ENCODE measurements at regions not wholly inside any gene's neighbourhood (a gene's known extent, or its start where the extent isn't known, plus 50 kb on each side); places are given as distances from the start of the nearest gene placed in this dataset.
A peak's percentile ranks its signal among the peaks of the same experiment; 100 is the strongest.

GRCh38 chr7:26513948-26514347 lies 222.3 kb downstream of the SNX10 start:
- DNase-seq (ENCODE audit: low spot score): no peak

- DNase-seq (ENCODE audit: low spot score): no peak
These were observed 223.0 kb downstream of the SNX10 start for GRCh38 chr7:26514633-26515032.

DNA sequence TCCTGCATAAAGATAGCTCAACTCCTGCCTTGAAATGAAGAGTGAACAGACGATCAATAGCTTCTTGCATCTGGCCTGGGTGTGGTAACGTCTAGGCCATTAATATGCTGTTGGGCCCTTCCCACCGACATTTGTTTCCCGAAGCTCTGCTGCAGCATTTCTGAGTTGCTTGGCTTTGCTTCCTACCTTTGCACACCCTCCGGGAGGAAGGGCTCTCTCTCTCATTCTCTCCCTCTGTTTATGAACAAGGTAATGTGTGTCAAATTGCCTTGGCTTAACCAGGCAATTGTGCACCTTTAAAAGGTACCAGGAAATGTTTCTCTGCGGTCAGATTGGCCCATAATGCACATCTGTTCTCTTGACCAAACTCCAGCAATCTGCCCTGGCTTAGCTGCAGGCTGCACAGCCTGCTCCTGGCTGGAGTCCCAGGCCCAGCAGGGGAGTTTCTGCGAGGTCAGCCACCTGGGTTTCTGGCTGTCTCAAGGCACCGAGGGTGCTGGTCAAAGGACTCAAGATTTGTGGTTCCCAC lies 223.7 kb downstream of the SNX10 start:
- DNase-seq (ENCODE audit: low spot score): peak; percentile 4

GRCh38 chr7:26520483-26520882 lies 228.8 kb downstream of the SNX10 start:
- no peak for DNase-seq (ENCODE audit: low spot score)

- no peak for DNase-seq (ENCODE audit: low spot score)
These were observed 231.0 kb downstream of the SNX10 start for GRCh38 chr7:26522633-26523032.

DNA sequence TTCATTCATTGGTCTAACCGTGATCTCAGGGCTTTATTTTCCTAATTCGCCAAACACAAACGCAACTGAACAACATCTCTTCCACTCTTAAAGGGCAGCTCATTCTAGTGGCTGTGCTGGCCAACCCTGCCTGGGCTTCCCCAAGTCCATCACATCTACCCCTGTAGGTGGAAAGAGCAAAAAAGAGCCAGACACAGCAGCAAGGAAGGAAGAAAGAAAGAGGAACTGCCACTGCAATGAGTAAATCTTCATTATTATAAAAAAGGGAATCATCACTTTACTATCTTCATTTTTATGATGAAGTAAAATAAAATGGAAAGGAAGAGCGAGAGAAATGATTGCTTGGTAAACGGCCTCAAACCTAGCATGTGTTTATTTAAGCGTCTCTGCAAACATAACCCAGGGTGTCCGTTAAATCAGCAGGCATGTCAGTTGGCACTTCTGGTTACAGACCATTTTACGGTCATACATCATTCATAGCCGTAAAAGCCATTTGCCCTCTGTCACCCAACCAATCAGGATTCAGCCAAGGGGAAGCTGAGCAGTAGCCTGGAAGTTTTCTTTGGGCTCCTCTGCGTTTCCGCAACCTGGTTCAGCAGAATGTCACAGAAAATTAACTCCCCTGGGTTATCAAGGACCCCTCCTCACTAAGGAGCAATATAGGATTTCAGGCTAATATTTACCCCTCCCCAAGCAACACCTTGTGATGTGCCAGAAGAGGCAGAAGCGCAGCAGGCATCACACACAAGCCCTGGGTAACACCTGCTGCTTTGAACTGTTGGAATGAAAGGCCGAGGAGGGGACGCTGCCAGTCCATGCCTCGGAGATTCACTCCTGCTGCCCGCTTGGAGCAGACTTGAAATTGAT lies 234.0 kb downstream of the SNX10 start:
- no peak for DNase-seq (ENCODE audit: low spot score)

GRCh38 chr7:26526265-26526587 lies 234.6 kb downstream of the SNX10 start:
- DNase-seq (ENCODE audit: low spot score): no peak

- no peak for DNase-seq (ENCODE audit: low spot score)
These were observed 240.3 kb downstream of the SNX10 start for GRCh38 chr7:26531926-26532325.

- no peak for DNase-seq (ENCODE audit: low spot score)
These were observed 240.8 kb downstream of the SNX10 start for GRCh38 chr7:26532471-26532870.

GRCh38 chr7:26533217-26533616 lies 241.6 kb downstream of the SNX10 start:
- DNase-seq (ENCODE audit: low spot score): no peak

- DNase-seq (ENCODE audit: low spot score): no peak
These were observed 243.2 kb downstream of the SNX10 start for GRCh38 chr7:26534649-26535482.

DNA sequence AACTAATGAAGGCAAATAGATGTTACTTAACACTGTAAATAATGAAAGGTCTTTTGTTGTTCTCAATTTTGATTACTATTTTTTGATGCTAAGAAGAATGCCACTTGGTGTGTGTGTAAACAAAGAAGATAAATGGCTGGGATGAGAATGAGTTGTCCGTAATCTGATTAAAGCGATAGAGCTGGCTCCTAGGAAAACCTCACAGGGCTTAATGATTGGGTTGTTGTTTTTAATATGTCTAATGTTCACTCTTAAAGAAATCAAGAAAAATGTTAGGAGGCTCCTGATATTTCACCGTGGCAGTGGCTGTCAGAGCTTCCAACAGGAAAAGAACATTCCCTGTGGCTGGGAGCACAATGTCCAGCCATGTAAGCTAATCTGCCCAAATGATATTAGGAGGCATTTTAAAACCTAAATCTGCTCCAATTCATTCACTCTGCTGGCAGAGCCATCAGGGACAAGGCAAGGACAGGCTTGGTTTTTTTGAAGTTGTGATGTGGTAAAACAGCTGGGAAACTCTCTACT lies 243.9 kb downstream of the SNX10 start:
- DNase-seq (ENCODE audit: low spot score): no peak

DNA sequence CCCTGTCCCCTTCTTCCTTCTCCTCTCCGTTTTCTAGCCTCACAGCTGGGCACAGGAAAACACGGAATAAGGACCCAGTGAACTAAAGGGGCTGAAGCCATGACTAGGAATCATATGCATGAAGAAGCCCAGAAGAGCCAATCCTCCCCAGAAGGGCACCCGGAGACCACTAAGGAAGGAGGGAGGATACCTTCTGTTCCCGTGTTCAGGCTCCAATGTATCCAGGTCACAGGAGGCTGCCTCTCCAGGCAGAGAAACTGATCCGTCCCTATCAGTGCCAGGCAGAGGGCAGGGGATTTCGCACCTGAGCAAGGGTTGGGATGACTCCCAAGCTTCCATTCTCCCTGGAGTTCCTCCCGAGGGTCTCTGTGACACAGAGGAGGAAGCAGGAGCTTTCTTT lies 246.6 kb downstream of the SNX10 start:
- DNase-seq (ENCODE audit: low spot score): no peak

- DNase-seq (ENCODE audit: low spot score): no peak
These were observed 247.0 kb downstream of the SNX10 start for GRCh38 chr7:26538689-26539088.

- no peak for DNase-seq (ENCODE audit: low spot score)
These were observed 251.7 kb downstream of the SNX10 start for GRCh38 chr7:26543340-26543739.

DNA sequence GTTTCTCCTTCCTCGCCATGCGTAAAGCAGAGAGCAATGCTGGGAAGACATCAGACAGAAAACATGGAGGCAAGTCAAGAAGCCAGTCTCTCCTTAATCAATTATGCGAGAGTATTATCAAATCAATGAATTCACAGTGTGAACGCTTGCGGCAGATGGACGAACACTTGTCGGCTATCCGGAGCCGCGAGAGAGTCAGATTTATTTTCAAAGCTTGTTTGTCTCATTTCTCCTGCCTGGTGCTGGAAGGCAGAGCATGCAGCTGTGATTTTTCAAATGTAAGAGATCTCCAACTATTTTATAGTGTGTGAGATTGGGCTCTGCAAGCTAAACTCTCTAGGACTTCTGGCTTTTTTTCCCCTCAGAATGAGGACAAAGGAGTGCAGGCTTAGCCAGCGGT lies 252.3 kb downstream of the SNX10 start:
- DNase-seq (ENCODE audit: low spot score): no peak

GRCh38 chr7:26546508-26547053 lies 254.9 kb downstream of the SNX10 start:
- DNase-seq (ENCODE audit: low spot score): no peak

DNA sequence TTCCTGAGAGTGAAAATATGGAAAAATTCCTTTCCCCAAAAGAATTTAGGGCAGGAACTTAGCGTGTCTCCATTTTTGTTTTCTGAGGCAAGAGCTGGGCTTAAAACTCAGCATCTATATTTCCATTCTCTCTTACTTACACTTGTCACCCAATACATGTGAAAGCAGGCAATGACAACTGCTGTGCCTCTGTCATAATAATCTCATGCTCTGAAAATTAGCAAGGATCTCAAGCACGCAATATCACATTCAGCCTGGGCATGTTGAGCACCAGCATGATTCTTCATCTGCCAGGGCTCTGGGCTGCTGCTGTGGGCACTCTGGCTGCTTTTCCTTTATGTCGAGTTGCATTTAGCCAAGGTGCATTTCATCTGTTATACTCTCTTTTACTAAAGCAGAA lies 255.5 kb downstream of the SNX10 start:
- DNase-seq (ENCODE audit: low spot score): no peak

- no peak for DNase-seq (ENCODE audit: low spot score)
These were observed 257.8 kb downstream of the SNX10 start for GRCh38 chr7:26549281-26549944.

- DNase-seq (ENCODE audit: low spot score): no peak
These were observed 258.8 kb downstream of the SNX10 start for GRCh38 chr7:26550492-26550891.

GRCh38 chr7:26551740-26552139 lies 260.1 kb downstream of the SNX10 start:
- no peak for DNase-seq (ENCODE audit: low spot score)

DNA sequence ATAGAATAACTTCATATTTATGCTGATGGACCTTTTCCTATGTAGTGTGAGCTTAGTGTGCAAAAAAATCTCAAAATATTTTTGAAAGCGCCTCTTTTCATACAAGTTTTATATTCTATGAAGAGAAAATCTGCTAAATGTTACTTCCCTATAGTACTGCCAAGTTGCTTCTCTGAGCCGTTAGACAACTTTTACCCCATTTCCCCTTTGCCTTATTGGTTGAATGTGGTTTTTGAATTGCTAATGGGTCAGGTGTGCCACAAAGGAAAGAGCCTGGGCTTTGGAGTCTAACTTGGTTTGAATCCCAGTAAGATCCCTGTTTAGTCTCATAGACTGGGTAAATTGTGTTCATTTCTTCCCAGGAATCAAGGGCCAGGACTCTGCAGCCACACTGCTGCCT lies 261.5 kb downstream of the SNX10 start:
- DNase-seq (ENCODE audit: low spot score): no peak

Data from globus pallidus (tissue), 1 donor.